ENCODE measurements at regions not wholly inside any gene's neighbourhood (a gene's known extent, or its start where the extent isn't known, plus 50 kb on each side); places are given as distances from the start of the nearest gene placed in this dataset.

GRCh38 chr12:127175361-127175760, 1091.6 kb upstream of the TMEM132C start:
- TF ChIP-seq CTCF (IDR thresholded peaks at IDR 0.05; ENCODE audit: extremely low read depth, low read depth, low read length), result no peak
- no peak for DNase-seq (ENCODE audit: insufficient read length, low spot score, missing footprints)
- Histone ChIP-seq H3K27me3 (ENCODE audit: insufficient read depth, low read length) (no peaks in the 10 kb centered on the region), H3K79me2 (ENCODE audit: insufficient read depth, low read length) (no peaks in the 10 kb centered on the region), H3K4me3 (ENCODE audit: insufficient read depth, low read length) (no peak overlapping the region), H3K36me3 (ENCODE audit: insufficient read depth, low read length) (no peaks in the 10 kb centered on the region), H3K4me2 (ENCODE audit: insufficient read depth, low read length) (no peak overlapping the region), H3K9me3 (ENCODE audit: low read depth, low read length) (peaks cover 11% of the 10 kb centered on the region), H2AFZ (ENCODE audit: low read length) (no peak overlapping the region), H4K20me1 (ENCODE audit: insufficient read depth, low read length) (no peaks in the 10 kb centered on the region), H3K4me1 (ENCODE audit: insufficient read depth, low read length) (peaks cover 14% of the 10 kb centered on the region), H3K27ac (ENCODE audit: low read depth, low read length) (no peak overlapping the region)

GRCh38 chr12:127176804-127177203, 1090.2 kb upstream of the TMEM132C start:
- H4K20me1 ChIP-seq (ENCODE audit: insufficient read depth, low read length), result no peaks in the 10 kb centered on the region
- H3K79me2 ChIP-seq (ENCODE audit: insufficient read depth, low read length), result no peaks in the 10 kb centered on the region
- no peaks in the 10 kb centered on the region for H3K27me3 ChIP-seq (ENCODE audit: insufficient read depth, low read length)
- no peak overlapping the region for H2AFZ ChIP-seq (ENCODE audit: low read length)
- no peaks in the 10 kb centered on the region for H3K36me3 ChIP-seq (ENCODE audit: insufficient read depth, low read length)
- TF ChIP-seq CTCF (IDR thresholded peaks at IDR 0.05; ENCODE audit: extremely low read depth, low read depth, low read length), result no peak
- no peak for DNase-seq (ENCODE audit: insufficient read length, low spot score, missing footprints)
- H3K4me3 ChIP-seq (ENCODE audit: insufficient read depth, low read length), result no peak overlapping the region
- H3K27ac ChIP-seq (ENCODE audit: low read depth, low read length), result no peak overlapping the region
- peaks cover 3% of the 10 kb centered on the region for H3K4me1 ChIP-seq (ENCODE audit: insufficient read depth, low read length)
- peaks cover 11% of the 10 kb centered on the region for H3K9me3 ChIP-seq (ENCODE audit: low read depth, low read length)
- no peak overlapping the region for H3K4me2 ChIP-seq (ENCODE audit: insufficient read depth, low read length)

GRCh38 chr12:127178052-127178451, 1088.9 kb upstream of the TMEM132C start:
- H3K4me2 ChIP-seq (ENCODE audit: insufficient read depth, low read length), result no peak overlapping the region
- H2AFZ ChIP-seq (ENCODE audit: low read length), result no peak overlapping the region
- no peaks in the 10 kb centered on the region for H4K20me1 ChIP-seq (ENCODE audit: insufficient read depth, low read length)
- peaks cover 3% of the 10 kb centered on the region for H3K4me1 ChIP-seq (ENCODE audit: insufficient read depth, low read length)
- no peaks in the 10 kb centered on the region for H3K79me2 ChIP-seq (ENCODE audit: insufficient read depth, low read length)
- H3K9me3 ChIP-seq (ENCODE audit: low read depth, low read length), result peaks cover 11% of the 10 kb centered on the region
- no peak overlapping the region for H3K27ac ChIP-seq (ENCODE audit: low read depth, low read length)
- TF ChIP-seq CTCF (IDR thresholded peaks at IDR 0.05; ENCODE audit: extremely low read depth, low read depth, low read length), result no peak
- DNase-seq (ENCODE audit: insufficient read length, low spot score, missing footprints), result no peak
- H3K27me3 ChIP-seq (ENCODE audit: insufficient read depth, low read length), result no peaks in the 10 kb centered on the region
- H3K4me3 ChIP-seq (ENCODE audit: insufficient read depth, low read length), result no peak overlapping the region
- H3K36me3 ChIP-seq (ENCODE audit: insufficient read depth, low read length), result no peaks in the 10 kb centered on the region

GRCh38 chr12:127178463-127178862, 1088.5 kb upstream of the TMEM132C start:
- no peaks in the 10 kb centered on the region for H3K27me3 ChIP-seq (ENCODE audit: insufficient read depth, low read length)
- H4K20me1 ChIP-seq (ENCODE audit: insufficient read depth, low read length), result no peaks in the 10 kb centered on the region
- no peak for TF ChIP-seq CTCF (IDR thresholded peaks at IDR 0.05; ENCODE audit: extremely low read depth, low read depth, low read length)
- no peak overlapping the region for H3K4me2 ChIP-seq (ENCODE audit: insufficient read depth, low read length)
- no peak for DNase-seq (ENCODE audit: insufficient read length, low spot score, missing footprints)
- no peak overlapping the region for H2AFZ ChIP-seq (ENCODE audit: low read length)
- peak overlapping the region; percentile 74 for H3K27ac ChIP-seq (ENCODE audit: low read depth, low read length)
- no peaks in the 10 kb centered on the region for H3K79me2 ChIP-seq (ENCODE audit: insufficient read depth, low read length)
- H3K4me3 ChIP-seq (ENCODE audit: insufficient read depth, low read length), result no peak overlapping the region
- H3K4me1 ChIP-seq (ENCODE audit: insufficient read depth, low read length), result peaks cover 3% of the 10 kb centered on the region
- no peaks in the 10 kb centered on the region for H3K36me3 ChIP-seq (ENCODE audit: insufficient read depth, low read length)
- peaks cover 11% of the 10 kb centered on the region for H3K9me3 ChIP-seq (ENCODE audit: low read depth, low read length)
